DND-41 (cell line): ENCODE measurements at regions not wholly inside any gene's neighbourhood (a gene's known extent, or its start where the extent isn't known, plus 50 kb on each side); places are given as distances from the start of the nearest gene placed in this dataset.

Experiments used
- ATAC-seq: fragments of 200-7000 bp; cut with Tn5 transposase; 3 replicates; pipeline ENCODE4 v1.9.1; 2021; ENCODE audit warnings: low read depth; ENCODE audit not compliant: insufficient read depth
- DNase-seq: peaks from one replicate; pipeline ENCODE4 v3.0.0-alpha.2; 2020
- H2AFZ ChIP-seq: 2 replicates; pipeline ENCODE4 v1.6.0; 2012; ENCODE audit warnings: low read depth, low read length
- H3K27ac ChIP-seq: 2 replicates; pipeline ENCODE4 v1.5.1; 2012; ENCODE audit warnings: low read length, inconsistent platforms
- H3K27me3 ChIP-seq: fragments of 200-600 bp; sonication (generic); 2 replicates; pipeline ENCODE4 v1.6.0; 2012; ENCODE audit warnings: low read length, mild to moderate bottlenecking, inconsistent platforms; ENCODE audit not compliant: insufficient read depth, poor library complexity
- H3K36me3 ChIP-seq: 2 replicates; pipeline ENCODE4 v1.5.1; 2012; ENCODE audit warnings: low read length, inconsistent platforms; ENCODE audit not compliant: insufficient read depth
- H3K4me1 ChIP-seq: 2 replicates; pipeline ENCODE4 v1.5.1; 2012; ENCODE audit warnings: mild to moderate bottlenecking, low read length; ENCODE audit not compliant: insufficient read depth
- H3K4me2 ChIP-seq: 2 replicates; pipeline ENCODE4 v1.6.0; 2012; ENCODE audit warnings: mild to moderate bottlenecking, moderate library complexity, low read length, inconsistent platforms; ENCODE audit not compliant: insufficient read depth
- H3K4me3 ChIP-seq, 2 experiments: fragments of 200-600 bp in 1 of 2; shearing (Covaris generic) in 1 of 2; 2 replicates each; pipeline ENCODE4 v1.5.1; 2012 to 2016; ENCODE audit warnings: inconsistent platforms in 2 of 2, low read length in 2 of 2, mild to moderate bottlenecking in 2 of 2, low read depth in 1 of 2, moderate library complexity in 1 of 2
- H3K79me2 ChIP-seq: 2 replicates; pipeline ENCODE4 v1.6.0; 2012; ENCODE audit warnings: low read length, inconsistent platforms; ENCODE audit not compliant: insufficient read depth
- H3K9ac ChIP-seq: 2 replicates; pipeline ENCODE4 v1.6.0; 2012; ENCODE audit warnings: low read depth, mild to moderate bottlenecking, inconsistent platforms, low read length, moderate library complexity
- H3K9me3 ChIP-seq: 2 replicates; pipeline ENCODE4 v1.5.1; 2012; ENCODE audit warnings: low read length, moderate library complexity, mild to moderate bottlenecking, inconsistent platforms; ENCODE audit not compliant: insufficient read depth, severe bottlenecking
- H4K20me1 ChIP-seq: 2 replicates; pipeline ENCODE4 v1.6.0; 2012; ENCODE audit warnings: low read length; ENCODE audit not compliant: insufficient read depth
- EZH2 ChIP-seq: IDR thresholded peaks from 3 replicates; pipeline ENCODE4 v1.6.1; 2012; ENCODE audit warnings: borderline replicate concordance, low read depth, mild to moderate bottlenecking, moderate library complexity, low read length, inconsistent platforms; ENCODE audit not compliant: severe bottlenecking
- TF ChIP-seq, protein P1 (sequence below): IDR thresholded peaks from 2 replicates; pipeline ENCODE4 v1.5.1; 2012; ENCODE audit warnings: borderline replicate concordance, low read length, moderate library complexity, mild to moderate bottlenecking; ENCODE audit not compliant: poor library complexity, severe bottlenecking; ENCODE audit errors: extremely low read depth

GRCh38 chr17:14011036-14011692 is 58.1 kb upstream of the COX10 start:
- Histone ChIP-seq H3K9me3 (no peaks in the 10 kb centered on the region), H3K4me3 (no peak overlapping the region), H3K9ac (no peak overlapping the region), H3K4me1 (no peaks in the 10 kb centered on the region), H3K27me3 (no peaks in the 10 kb centered on the region), H3K27ac (no peak overlapping the region), H3K4me2 (no peak overlapping the region), H3K36me3 (no peaks in the 10 kb centered on the region), H3K79me2 (no peaks in the 10 kb centered on the region), H2AFZ (no peak overlapping the region), H4K20me1 (no peaks in the 10 kb centered on the region)
- DNase-seq (no peak), ATAC-seq (no peak)
- TF ChIP-seq, protein P1, sequence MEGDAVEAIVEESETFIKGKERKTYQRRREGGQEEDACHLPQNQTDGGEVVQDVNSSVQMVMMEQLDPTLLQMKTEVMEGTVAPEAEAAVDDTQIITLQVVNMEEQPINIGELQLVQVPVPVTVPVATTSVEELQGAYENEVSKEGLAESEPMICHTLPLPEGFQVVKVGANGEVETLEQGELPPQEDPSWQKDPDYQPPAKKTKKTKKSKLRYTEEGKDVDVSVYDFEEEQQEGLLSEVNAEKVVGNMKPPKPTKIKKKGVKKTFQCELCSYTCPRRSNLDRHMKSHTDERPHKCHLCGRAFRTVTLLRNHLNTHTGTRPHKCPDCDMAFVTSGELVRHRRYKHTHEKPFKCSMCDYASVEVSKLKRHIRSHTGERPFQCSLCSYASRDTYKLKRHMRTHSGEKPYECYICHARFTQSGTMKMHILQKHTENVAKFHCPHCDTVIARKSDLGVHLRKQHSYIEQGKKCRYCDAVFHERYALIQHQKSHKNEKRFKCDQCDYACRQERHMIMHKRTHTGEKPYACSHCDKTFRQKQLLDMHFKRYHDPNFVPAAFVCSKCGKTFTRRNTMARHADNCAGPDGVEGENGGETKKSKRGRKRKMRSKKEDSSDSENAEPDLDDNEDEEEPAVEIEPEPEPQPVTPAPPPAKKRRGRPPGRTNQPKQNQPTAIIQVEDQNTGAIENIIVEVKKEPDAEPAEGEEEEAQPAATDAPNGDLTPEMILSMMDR: no peak
- TF ChIP-seq EZH2: no peak

GRCh38 chr17:14011740-14012405 is 57.4 kb upstream of the COX10 start:
- TF ChIP-seq EZH2: no peak
- TF ChIP-seq, protein P1: no peak
- ATAC-seq (no peak), DNase-seq (no peak)
- Histone ChIP-seq H3K4me3 (no peak overlapping the region), H3K27me3 (no peaks in the 10 kb centered on the region), H3K4me1 (no peaks in the 10 kb centered on the region), H3K9ac (no peak overlapping the region), H2AFZ (no peak overlapping the region), H3K9me3 (no peaks in the 10 kb centered on the region), H3K27ac (no peak overlapping the region), H4K20me1 (no peaks in the 10 kb centered on the region), H3K79me2 (no peaks in the 10 kb centered on the region), H3K4me2 (no peak overlapping the region), H3K36me3 (no peaks in the 10 kb centered on the region)

GRCh38 chr17:14014657-14015056 is 54.6 kb upstream of the COX10 start:
- TF ChIP-seq EZH2: no peak
- TF ChIP-seq, protein P1: no peak
- Histone ChIP-seq H3K36me3 (no peaks in the 10 kb centered on the region), H4K20me1 (no peaks in the 10 kb centered on the region), H3K9ac (no peak overlapping the region), H3K79me2 (no peaks in the 10 kb centered on the region), H3K27ac (no peak overlapping the region), H2AFZ (no peak overlapping the region), H3K4me3 (no peak overlapping the region), H3K9me3 (no peaks in the 10 kb centered on the region), H3K4me2 (no peak overlapping the region), H3K4me1 (no peaks in the 10 kb centered on the region), H3K27me3 (no peaks in the 10 kb centered on the region)
- ATAC-seq: no peak
- no peak for DNase-seq
